ENCODE measurements at regions not wholly inside any gene's neighbourhood (a gene's known extent, or its start where the extent isn't known, plus 50 kb on each side); places are given as distances from the start of the nearest gene placed in this dataset.
"Not testable (repeated sequence)": the region's sequence is repeated elsewhere in the genome, so short reads cannot be mapped to it uniquely, and the experiment has no call there.

DNA sequence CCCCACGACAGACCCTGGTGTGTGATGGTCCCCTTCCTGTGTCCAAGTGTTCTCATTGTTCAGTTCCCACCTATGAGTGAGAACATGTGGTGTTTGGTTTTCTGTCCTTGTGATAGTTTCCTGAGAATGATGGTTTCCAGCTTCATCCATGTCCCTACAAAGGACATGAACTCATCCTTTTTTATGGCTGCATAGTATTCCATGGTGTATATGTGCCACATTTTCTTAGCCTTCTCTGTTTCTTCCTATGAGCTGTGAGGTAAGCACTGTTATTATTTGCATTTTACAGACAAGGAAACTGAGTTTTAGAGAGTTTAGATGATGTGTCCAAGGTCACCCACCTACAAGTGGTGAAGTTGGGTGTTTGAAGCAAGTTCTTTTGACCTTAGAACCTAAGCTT, 51.1 kb upstream of the BNC1 start:
- ATAC-seq (ENCODE audit: low FRiP score in 2 of 2); H3K36me3 ChIP-seq; H3K4me3 ChIP-seq; H3K27me3 ChIP-seq; H3K4me1 ChIP-seq; DNase-seq; H3K27ac ChIP-seq; H3K9me3 ChIP-seq: not testable (repeated sequence)
- 92 to 93% methylated on average over 1 of the region's 1 CpG for WGBS, 2 donors

- ATAC-seq (ENCODE audit: low FRiP score in 2 of 2) (no peak), DNase-seq (no peak)
- Histone ChIP-seq H3K4me3 (no peak overlapping the region), H3K4me1 (no peaks in the 10 kb centered on the region), H3K27ac (no peak overlapping the region), H3K27me3 (no peaks in the 10 kb centered on the region), H3K9me3 (no peaks in the 10 kb centered on the region), H3K36me3 (no peaks in the 10 kb centered on the region)
- 69 to 76% methylated on average over 5 of the region's 5 CpGs for WGBS, 2 donors
- TF ChIP-seq POLR2AphosphoS5 (IDR thresholded peaks at IDR 0.05) (no peak), EP300 (IDR thresholded peaks at IDR 0.05) (no peak), POLR2A (IDR thresholded peaks at IDR 0.05) (no peak)
- TF ChIP-seq, protein P1, sequence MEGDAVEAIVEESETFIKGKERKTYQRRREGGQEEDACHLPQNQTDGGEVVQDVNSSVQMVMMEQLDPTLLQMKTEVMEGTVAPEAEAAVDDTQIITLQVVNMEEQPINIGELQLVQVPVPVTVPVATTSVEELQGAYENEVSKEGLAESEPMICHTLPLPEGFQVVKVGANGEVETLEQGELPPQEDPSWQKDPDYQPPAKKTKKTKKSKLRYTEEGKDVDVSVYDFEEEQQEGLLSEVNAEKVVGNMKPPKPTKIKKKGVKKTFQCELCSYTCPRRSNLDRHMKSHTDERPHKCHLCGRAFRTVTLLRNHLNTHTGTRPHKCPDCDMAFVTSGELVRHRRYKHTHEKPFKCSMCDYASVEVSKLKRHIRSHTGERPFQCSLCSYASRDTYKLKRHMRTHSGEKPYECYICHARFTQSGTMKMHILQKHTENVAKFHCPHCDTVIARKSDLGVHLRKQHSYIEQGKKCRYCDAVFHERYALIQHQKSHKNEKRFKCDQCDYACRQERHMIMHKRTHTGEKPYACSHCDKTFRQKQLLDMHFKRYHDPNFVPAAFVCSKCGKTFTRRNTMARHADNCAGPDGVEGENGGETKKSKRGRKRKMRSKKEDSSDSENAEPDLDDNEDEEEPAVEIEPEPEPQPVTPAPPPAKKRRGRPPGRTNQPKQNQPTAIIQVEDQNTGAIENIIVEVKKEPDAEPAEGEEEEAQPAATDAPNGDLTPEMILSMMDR (IDR thresholded peaks at IDR 0.05): no peak
Observed at GRCh38 chr15:83339396-83339795, 54.9 kb upstream of the BNC1 start.

GRCh38 chr15:83340087-83340486, 55.6 kb upstream of the BNC1 start:
- DNase-seq (no peak), ATAC-seq (ENCODE audit: low FRiP score in 2 of 2) (no peak)
- no peak overlapping the region for H3K4me3 ChIP-seq
- no peaks in the 10 kb centered on the region for H3K27me3 ChIP-seq
- TF ChIP-seq POLR2AphosphoS5 (IDR thresholded peaks at IDR 0.05) (no peak), POLR2A (IDR thresholded peaks at IDR 0.05) (no peak), EP300 (IDR thresholded peaks at IDR 0.05) (no peak)
- TF ChIP-seq, protein P1 (IDR thresholded peaks at IDR 0.05): no peak
- H3K27ac ChIP-seq: no peak overlapping the region
- no peaks in the 10 kb centered on the region for H3K9me3 ChIP-seq
- no peaks in the 10 kb centered on the region for H3K36me3 ChIP-seq
- H3K4me1 ChIP-seq: no peaks in the 10 kb centered on the region
- WGBS, 2 donors: 90 to 100% methylated on average over 1 of the region's 1 CpG

GRCh38 chr15:83346342-83346741, 61.9 kb upstream of the BNC1 start:
- no peak for ATAC-seq (ENCODE audit: low FRiP score in 2 of 2)
- no peaks in the 10 kb centered on the region for H3K9me3 ChIP-seq
- TF ChIP-seq, protein P1 (IDR thresholded peaks at IDR 0.05): no peak
- no peak for TF ChIP-seq EP300 (IDR thresholded peaks at IDR 0.05)
- no peak for TF ChIP-seq POLR2A (IDR thresholded peaks at IDR 0.05)
- no peak for TF ChIP-seq POLR2AphosphoS5 (IDR thresholded peaks at IDR 0.05)
- 58 to 65% methylated on average over 3 of the region's 3 CpGs for WGBS, 2 donors
- no peak overlapping the region for H3K4me3 ChIP-seq
- H3K4me1 ChIP-seq: no peaks in the 10 kb centered on the region
- no peaks in the 10 kb centered on the region for H3K27me3 ChIP-seq
- DNase-seq: no peak
- H3K36me3 ChIP-seq: no peaks in the 10 kb centered on the region
- H3K27ac ChIP-seq: no peak overlapping the region

DNA sequence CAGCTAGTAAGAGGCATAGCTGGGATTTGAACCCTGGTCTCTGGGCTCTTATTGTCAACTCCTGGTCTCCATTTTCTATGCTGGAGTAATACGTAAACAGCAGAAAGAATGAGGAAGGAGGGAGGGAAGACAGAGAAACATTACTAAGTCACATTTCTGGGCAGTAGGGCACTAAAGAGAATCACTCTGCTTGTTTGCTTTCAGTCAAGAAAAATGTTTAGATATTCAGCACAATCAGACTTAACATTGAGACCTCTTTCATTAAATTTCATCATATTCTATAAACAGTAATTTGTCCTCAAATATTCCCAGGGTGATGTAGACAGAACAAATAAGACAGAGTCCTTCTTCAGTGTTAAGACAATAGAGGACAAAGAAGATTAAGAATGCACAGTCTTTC, 67.7 kb upstream of the BNC1 start:
- no peak for DNase-seq
- no peak overlapping the region for H3K27ac ChIP-seq
- no peaks in the 10 kb centered on the region for H3K9me3 ChIP-seq
- H3K36me3 ChIP-seq: no peaks in the 10 kb centered on the region
- 44 to 57% methylated on average over 1 of the region's 1 CpG for WGBS, 2 donors
- TF ChIP-seq POLR2A (IDR thresholded peaks at IDR 0.05) (no peak), POLR2AphosphoS5 (IDR thresholded peaks at IDR 0.05) (no peak), EP300 (IDR thresholded peaks at IDR 0.05) (no peak)
- TF ChIP-seq, protein P1 (IDR thresholded peaks at IDR 0.05): no peak
- H3K4me3 ChIP-seq: no peak overlapping the region
- no peaks in the 10 kb centered on the region for H3K27me3 ChIP-seq
- H3K4me1 ChIP-seq: no peaks in the 10 kb centered on the region
- ATAC-seq (ENCODE audit: low FRiP score in 2 of 2): no peak
